HG02642 (cell line): ENCODE measurements at regions not wholly inside any gene's neighbourhood (a gene's known extent, or its start where the extent isn't known, plus 50 kb on each side); places are given as distances from the start of the nearest gene placed in this dataset.

Source experiments
- ATAC-seq: cut with Tn5 transposase; IDR thresholded peaks from one replicate; pipeline ENCODE4 v1.9.1; 2021; ENCODE audit warnings: mild to moderate bottlenecking; ENCODE audit not compliant: unreplicated experiment, poor library complexity

- no peak for ATAC-seq
Measured at GRCh38 chr5:38039091-38039490, 199.2 kb upstream of the GDNF start.

GRCh38 chr5:38036765-38037164 is 196.9 kb upstream of the GDNF start:
- ATAC-seq, result no peak

GRCh38 chr5:38032149-38032548 is 192.3 kb upstream of the GDNF start:
- ATAC-seq, result no peak

- ATAC-seq, result no peak
Measured at GRCh38 chr5:38031304-38031703, 191.5 kb upstream of the GDNF start.

GRCh38 chr5:38029397-38030065 is 189.7 kb upstream of the GDNF start:
- ATAC-seq, result no peak

- ATAC-seq, result no peak
Measured at GRCh38 chr5:38023799-38024198, 184.0 kb upstream of the GDNF start.

- ATAC-seq, result no peak
Measured at GRCh38 chr5:38023371-38023770, 183.5 kb upstream of the GDNF start.

GRCh38 chr5:38022631-38023030 is 182.8 kb upstream of the GDNF start:
- no peak for ATAC-seq

GRCh38 chr5:38018016-38018415 is 178.2 kb upstream of the GDNF start:
- ATAC-seq, result no peak

- ATAC-seq, result no peak
Measured at GRCh38 chr5:38013107-38013506, 173.3 kb upstream of the GDNF start.

- ATAC-seq, result no peak
Measured at GRCh38 chr5:38011668-38012188, 171.9 kb upstream of the GDNF start.

GRCh38 chr5:38009749-38010358 is 170.0 kb upstream of the GDNF start:
- ATAC-seq, result no peak

- no peak for ATAC-seq
Measured at GRCh38 chr5:38008198-38008597, 168.4 kb upstream of the GDNF start.

- ATAC-seq, result no peak
Measured at GRCh38 chr5:37999593-37999992, 159.8 kb upstream of the GDNF start.

GRCh38 chr5:37996918-37997317 is 157.1 kb upstream of the GDNF start:
- no peak for ATAC-seq

GRCh38 chr5:37994729-37995128 is 154.9 kb upstream of the GDNF start:
- no peak for ATAC-seq

GRCh38 chr5:37991301-37992299 is 151.8 kb upstream of the GDNF start:
- no peak for ATAC-seq

GRCh38 chr5:37989884-37990283 is 150.0 kb upstream of the GDNF start:
- ATAC-seq, result no peak

- ATAC-seq, result no peak
Measured at GRCh38 chr5:37988454-37989046, 148.7 kb upstream of the GDNF start.

- ATAC-seq, result no peak
Measured at GRCh38 chr5:37984300-37984699, 144.5 kb upstream of the GDNF start.
